HL-60 (cell line): ENCODE measurements at regions not wholly inside any gene's neighbourhood (a gene's known extent, or its start where the extent isn't known, plus 50 kb on each side); places are given as distances from the start of the nearest gene placed in this dataset.

Experiments used
- DNase-seq, 2 experiments: peaks; one replicate each; pipeline ENCODE4 v3.0.0-alpha.2; 2010 to 2020; ENCODE audit warnings: low read depth in 1 of 2, low spot score in 1 of 2
- H3K27ac ChIP-seq: fragments of 250-450 bp; sonication (Bioruptor Pico); replicated peaks from 2 replicates; pipeline ENCODE4 v1.5.1; 2020; ENCODE audit warnings: mild to moderate bottlenecking, moderate library complexity
- H3K27me3 ChIP-seq: fragments of 250-450 bp; sonication (Bioruptor Pico); 2 replicates; pipeline ENCODE4 v1.5.1; 2021; ENCODE audit warnings: mild to moderate bottlenecking, moderate library complexity; ENCODE audit not compliant: insufficient read depth, poor library complexity, severe bottlenecking
- H3K4me3 ChIP-seq: replicated peaks from 2 replicates; pipeline ENCODE4 v1.5.1; 2011; ENCODE audit warnings: mild to moderate bottlenecking, control low read depth, low read length; ENCODE audit not compliant: insufficient read depth
- GABPA ChIP-seq: IDR thresholded peaks from 2 replicates; pipeline ENCODE4 v1.6.1; 2012; ENCODE audit warnings: low read depth
- POLR2AphosphoS5 ChIP-seq: IDR thresholded peaks from 2 replicates; pipeline ENCODE4 v1.6.1; 2012; ENCODE audit warnings: low read depth
- SPI1 ChIP-seq: IDR thresholded peaks from 2 replicates; pipeline ENCODE4 v1.6.1; 2012; ENCODE audit warnings: low read depth, mild to moderate bottlenecking, borderline replicate concordance
- TF ChIP-seq, protein P1 (sequence below): IDR thresholded peaks from one replicate; pipeline ENCODE4 v1.5.1; 2011; ENCODE audit warnings: low read length, control low read depth, inconsistent platforms; ENCODE audit not compliant: insufficient read depth
- TF ChIP-seq, protein P2 (sequence below): IDR thresholded peaks from 2 replicates; pipeline ENCODE4 v1.6.1; 2012; ENCODE audit warnings: low read depth; ENCODE audit not compliant: insufficient replicate concordance

DNA sequence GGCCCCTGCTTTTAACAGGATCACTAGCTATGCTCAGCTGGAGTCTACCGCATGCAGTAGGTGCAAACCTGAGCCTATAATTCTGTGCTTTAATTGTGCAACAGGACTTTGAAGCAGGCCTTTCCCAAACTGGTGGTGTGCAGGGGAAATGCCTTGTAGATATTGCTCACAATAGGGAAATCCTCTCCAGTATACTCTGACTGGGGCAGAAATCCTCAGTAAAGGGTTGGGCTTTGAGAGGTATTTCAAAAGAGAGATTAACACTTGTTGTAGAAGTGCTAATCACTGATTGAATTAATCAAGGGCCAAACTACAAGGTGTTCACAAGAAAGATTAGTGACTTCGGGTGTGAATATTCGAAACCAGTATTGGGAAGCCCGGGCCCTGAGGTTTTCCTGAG, 58.5 kb upstream of the EXOC6 start:
- TF ChIP-seq GABPA (no peak), SPI1 (no peak), POLR2AphosphoS5 (no peak)
- TF ChIP-seq, protein P1, sequence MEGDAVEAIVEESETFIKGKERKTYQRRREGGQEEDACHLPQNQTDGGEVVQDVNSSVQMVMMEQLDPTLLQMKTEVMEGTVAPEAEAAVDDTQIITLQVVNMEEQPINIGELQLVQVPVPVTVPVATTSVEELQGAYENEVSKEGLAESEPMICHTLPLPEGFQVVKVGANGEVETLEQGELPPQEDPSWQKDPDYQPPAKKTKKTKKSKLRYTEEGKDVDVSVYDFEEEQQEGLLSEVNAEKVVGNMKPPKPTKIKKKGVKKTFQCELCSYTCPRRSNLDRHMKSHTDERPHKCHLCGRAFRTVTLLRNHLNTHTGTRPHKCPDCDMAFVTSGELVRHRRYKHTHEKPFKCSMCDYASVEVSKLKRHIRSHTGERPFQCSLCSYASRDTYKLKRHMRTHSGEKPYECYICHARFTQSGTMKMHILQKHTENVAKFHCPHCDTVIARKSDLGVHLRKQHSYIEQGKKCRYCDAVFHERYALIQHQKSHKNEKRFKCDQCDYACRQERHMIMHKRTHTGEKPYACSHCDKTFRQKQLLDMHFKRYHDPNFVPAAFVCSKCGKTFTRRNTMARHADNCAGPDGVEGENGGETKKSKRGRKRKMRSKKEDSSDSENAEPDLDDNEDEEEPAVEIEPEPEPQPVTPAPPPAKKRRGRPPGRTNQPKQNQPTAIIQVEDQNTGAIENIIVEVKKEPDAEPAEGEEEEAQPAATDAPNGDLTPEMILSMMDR, result no peak
- TF ChIP-seq, protein P2, sequence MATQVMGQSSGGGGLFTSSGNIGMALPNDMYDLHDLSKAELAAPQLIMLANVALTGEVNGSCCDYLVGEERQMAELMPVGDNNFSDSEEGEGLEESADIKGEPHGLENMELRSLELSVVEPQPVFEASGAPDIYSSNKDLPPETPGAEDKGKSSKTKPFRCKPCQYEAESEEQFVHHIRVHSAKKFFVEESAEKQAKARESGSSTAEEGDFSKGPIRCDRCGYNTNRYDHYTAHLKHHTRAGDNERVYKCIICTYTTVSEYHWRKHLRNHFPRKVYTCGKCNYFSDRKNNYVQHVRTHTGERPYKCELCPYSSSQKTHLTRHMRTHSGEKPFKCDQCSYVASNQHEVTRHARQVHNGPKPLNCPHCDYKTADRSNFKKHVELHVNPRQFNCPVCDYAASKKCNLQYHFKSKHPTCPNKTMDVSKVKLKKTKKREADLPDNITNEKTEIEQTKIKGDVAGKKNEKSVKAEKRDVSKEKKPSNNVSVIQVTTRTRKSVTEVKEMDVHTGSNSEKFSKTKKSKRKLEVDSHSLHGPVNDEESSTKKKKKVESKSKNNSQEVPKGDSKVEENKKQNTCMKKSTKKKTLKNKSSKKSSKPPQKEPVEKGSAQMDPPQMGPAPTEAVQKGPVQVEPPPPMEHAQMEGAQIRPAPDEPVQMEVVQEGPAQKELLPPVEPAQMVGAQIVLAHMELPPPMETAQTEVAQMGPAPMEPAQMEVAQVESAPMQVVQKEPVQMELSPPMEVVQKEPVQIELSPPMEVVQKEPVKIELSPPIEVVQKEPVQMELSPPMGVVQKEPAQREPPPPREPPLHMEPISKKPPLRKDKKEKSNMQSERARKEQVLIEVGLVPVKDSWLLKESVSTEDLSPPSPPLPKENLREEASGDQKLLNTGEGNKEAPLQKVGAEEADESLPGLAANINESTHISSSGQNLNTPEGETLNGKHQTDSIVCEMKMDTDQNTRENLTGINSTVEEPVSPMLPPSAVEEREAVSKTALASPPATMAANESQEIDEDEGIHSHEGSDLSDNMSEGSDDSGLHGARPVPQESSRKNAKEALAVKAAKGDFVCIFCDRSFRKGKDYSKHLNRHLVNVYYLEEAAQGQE, result no peak
- no peaks in the 10 kb centered on the region for H3K27me3 ChIP-seq
- H3K4me3 ChIP-seq, result no peak overlapping the region
- DNase-seq, result peak in 1 of 2 experiments; percentile 38
- H3K27ac ChIP-seq, result no peak overlapping the region

DNA sequence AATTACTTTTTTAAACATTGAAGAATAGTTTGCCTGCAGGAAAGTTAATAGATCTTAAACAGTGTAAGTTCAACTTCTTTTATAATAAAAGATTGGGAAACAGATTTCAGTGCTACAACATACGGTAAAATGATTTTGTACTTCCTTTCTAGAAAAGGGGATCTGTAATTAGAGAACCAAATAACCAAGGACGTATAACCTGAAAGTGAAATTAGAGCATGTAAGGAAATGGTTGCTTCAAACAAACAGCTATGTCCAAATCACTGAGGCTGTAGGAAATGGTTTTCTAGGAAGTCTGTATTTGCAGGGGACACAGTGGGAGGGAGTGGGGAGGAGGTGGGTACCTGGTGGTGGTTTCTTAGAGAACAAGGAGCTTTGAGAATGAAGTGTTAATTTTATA, 57.9 kb upstream of the EXOC6 start:
- Histone ChIP-seq H3K27me3 (no peaks in the 10 kb centered on the region), H3K4me3 (no peak overlapping the region), H3K27ac (peak overlapping the region; percentile 10; the same call in 1 of the 2 replicates)
- DNase-seq, result peak in 1 of 2 experiments; percentile 30
- TF ChIP-seq SPI1, result peak; percentile 70
- TF ChIP-seq, protein P2, result no peak

DNA sequence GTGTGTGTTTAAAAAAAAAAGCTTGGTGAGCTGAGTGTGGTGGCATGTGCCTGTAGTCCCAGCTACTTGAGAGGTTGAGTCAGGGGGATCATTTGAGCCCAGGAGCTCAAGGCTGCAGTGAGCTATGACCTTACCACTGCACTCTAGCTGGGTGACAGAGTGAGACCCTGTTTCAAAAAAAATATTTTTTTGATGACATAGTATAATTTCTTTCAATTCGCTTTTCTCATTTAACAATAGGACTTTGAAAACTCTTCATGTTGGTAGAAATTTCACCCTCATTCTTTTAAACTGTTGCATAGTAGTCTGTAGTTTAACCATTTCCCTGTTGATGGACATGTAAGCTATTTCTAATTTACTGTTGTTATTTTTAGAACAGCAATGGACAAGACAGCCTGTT, 55.7 kb upstream of the EXOC6 start:
- TF ChIP-seq, protein P1, result no peak
- TF ChIP-seq POLR2AphosphoS5 (no peak), GABPA (no peak), SPI1 (no peak)
- TF ChIP-seq, protein P2, result no peak
- no peak overlapping the region for H3K27ac ChIP-seq
- no peak for DNase-seq
- H3K27me3 ChIP-seq, result no peaks in the 10 kb centered on the region
- H3K4me3 ChIP-seq, result no peak overlapping the region
